Spleen (tissue), 11 donors: ENCODE measurements at regions not wholly inside any gene's neighbourhood (a gene's known extent, or its start where the extent isn't known, plus 50 kb on each side); places are given as distances from the start of the nearest gene placed in this dataset.

ENCODE experiments used
- DNase-seq: peaks from one replicate; pipeline ENCODE4 v3.0.0-alpha.2; 2020
- H3K27ac ChIP-seq, 8 donors: fragments of 200-600 bp; sonication (generic) in 7 of 8; 1 replicate in 4 of 8; 2 replicates in 4 of 8; pipeline versions ENCODE4 v1.5.0 to v1.8.0; 2016 to 2021; ENCODE audit warnings: inconsistent platforms in 4 of 8, mild to moderate bottlenecking in 4 of 8, moderate library complexity in 1 of 8
- H3K27me3 ChIP-seq, 7 donors: fragments of 200-600 bp; sonication (generic) in 6 of 7; replicated peaks in 1 of 7; 1 replicate in 4 of 7; 2 replicates in 3 of 7; pipeline versions ENCODE4 v1.5.0 to v1.8.0; 2016 to 2021; ENCODE audit warnings: inconsistent platforms in 3 of 7, mild to moderate bottlenecking in 1 of 7
- H3K36me3 ChIP-seq, 6 donors: fragments of 200-600 bp; sonication (generic) in 5 of 6; 1 replicate in 4 of 6; 2 replicates in 2 of 6; pipeline versions ENCODE4 v1.5.0 to v1.8.0; 2016 to 2021; ENCODE audit warnings: inconsistent platforms in 2 of 6
- H3K4me1 ChIP-seq, 6 donors: fragments of 200-600 bp; sonication (generic) in 5 of 6; 1 replicate in 3 of 6; 2 replicates in 3 of 6; pipeline versions ENCODE4 v1.5.0 to v1.8.0; 2016 to 2021; ENCODE audit warnings: inconsistent platforms in 3 of 6
- H3K4me3 ChIP-seq, 8 donors: fragments of 200-600 bp; sonication (generic) in 7 of 8; 1 replicate in 4 of 8; 2 replicates in 4 of 8; pipeline versions ENCODE4 v1.5.0 to v1.8.0; 2016 to 2021; ENCODE audit warnings: inconsistent platforms in 4 of 8, mild to moderate bottlenecking in 4 of 8, moderate library complexity in 2 of 8
- H3K9me3 ChIP-seq, 8 donors: fragments of 200-600 bp; sonication (generic) in 7 of 8; 1 replicate in 4 of 8; 2 replicates in 4 of 8; pipeline versions ENCODE4 v1.5.0 to v1.8.0; 2016 to 2021; ENCODE audit warnings: inconsistent platforms in 4 of 8
- CTCF ChIP-seq, 11 experiments: fragments of 200-600 bp in 7 of 11; fragments of 450-650 bp in 4 of 11; sonication (generic) in 4 of 11; IDR thresholded peaks in 8 of 11; conservative IDR thresholded peaks in 3 of 11; 1 replicate in 7 of 11; 2 replicates in 4 of 11; pipeline versions ENCODE4 v1.4.0 to v1.8.0; 2016 to 2021; ENCODE audit warnings: antibody characterized with exemption in 11 of 11, inconsistent platforms in 4 of 11, mild to moderate bottlenecking in 1 of 11
- POLR2A ChIP-seq, 3 donors: fragments of 450-650 bp; IDR thresholded peaks; one replicate each; pipeline ENCODE4 v1.5.1; 2017; ENCODE audit warnings: antibody characterized with exemption in 3 of 3, mild to moderate bottlenecking in 1 of 3
- POLR2AphosphoS5 ChIP-seq, 3 donors: sonication (generic); formaldehyde crosslinking; IDR thresholded peaks; one replicate each; pipeline ENCODE4 v1.5.1; 2017; ENCODE audit warnings: antibody characterized with exemption in 3 of 3
- WGBS, 5 donors: extraction: QIAGEN DNeasy Blood & Tissue Kit in 3 of 5; methylation state at CpG; one replicate each; pipeline versions ENCODE4 v1.1.5 to v1.1.7; 2013 to 2018; 5-methylcytosine and 5-hydroxymethylcytosine counted together
- intact Hi-C: fragments of 100-400 bp; cut with DNase I; formaldehyde crosslinking; loops from one replicate; pipeline ENCODE4 v1.15.0; 2023; ENCODE audit warnings: low total_unique reads
- donor health status: healthy with polysubstance abuse.
- donor health status: DM: no; HTN: no; CAD: no; lungs with moderate emphysema.
- donor health status: DM: no; HTN: no; CAD: no.
- donor health status: Bipolar disorder and iron deficiency.
- donor health status: healthy.
- donor health status: DM: no; HTN: no; CAD: no.
- donor health status: DM: yes; HTN: yes; CAD: no.

GRCh38 chr5:97266076-97266475 lies 83.0 kb upstream of the RIOK2 start:
- Histone ChIP-seq H3K36me3 (no peaks in the 10 kb centered on the region), H3K4me3 (no peak overlapping the region), H3K27me3 (no peaks in the 10 kb centered on the region), H3K4me1 (no peaks in the 10 kb centered on the region), H3K27ac (no peak overlapping the region), H3K9me3 (peaks cover 0 to 14% (median 4%) of the 10 kb centered on the region in 8 donors)
- no peak for DNase-seq
- TF ChIP-seq POLR2AphosphoS5 (IDR thresholded peaks at IDR 0.05) (no peak), CTCF (IDR thresholded peaks at IDR 0.05 in 8 of 11, conservative IDR thresholded peaks at IDR 0.05 in 3 of 11) (no peak), POLR2A (IDR thresholded peaks at IDR 0.05) (no peak)
- intact Hi-C loops: no loop called here

GRCh38 chr5:97266576-97266975 lies 83.5 kb upstream of the RIOK2 start:
- Histone ChIP-seq H3K4me1 (no peaks in the 10 kb centered on the region), H3K27ac (no peak overlapping the region), H3K27me3 (no peaks in the 10 kb centered on the region), H3K36me3 (no peaks in the 10 kb centered on the region), H3K9me3 (peaks cover 0 to 16% (median 8%) of the 10 kb centered on the region in 8 donors), H3K4me3 (no peak overlapping the region)
- no peak for DNase-seq
- TF ChIP-seq POLR2AphosphoS5 (IDR thresholded peaks at IDR 0.05): no peak
- intact Hi-C loops: no loop called here
- WGBS, 5 donors: 46 to 64% (median 55%) methylated on average over 5 of the region's 5 CpGs

GRCh38 chr5:97267767-97268166 lies 84.7 kb upstream of the RIOK2 start:
- 58 to 76% (median 75%) methylated on average over 3 of the region's 3 CpGs for WGBS, 5 donors
- peaks cover 4 to 23% (median 17%) of the 10 kb centered on the region in 8 donors for H3K9me3 ChIP-seq
- no peaks in the 10 kb centered on the region for H3K27me3 ChIP-seq
- TF ChIP-seq POLR2AphosphoS5 (IDR thresholded peaks at IDR 0.05) (no peak), POLR2A (IDR thresholded peaks at IDR 0.05) (no peak), CTCF (IDR thresholded peaks at IDR 0.05 in 8 of 11, conservative IDR thresholded peaks at IDR 0.05 in 3 of 11) (no peak)
- H3K4me1 ChIP-seq: no peaks in the 10 kb centered on the region
- H3K27ac ChIP-seq: no peak overlapping the region
- no peak overlapping the region for H3K4me3 ChIP-seq
- H3K36me3 ChIP-seq: no peaks in the 10 kb centered on the region
- DNase-seq: no peak
- intact Hi-C loops: no loop called here

- Histone ChIP-seq H3K4me3 (no peak overlapping the region), H3K27ac (no peak overlapping the region), H3K36me3 (no peaks in the 10 kb centered on the region), H3K9me3 (peaks cover 4 to 36% (median 18%) of the 10 kb centered on the region in 8 donors), H3K4me1 (no peaks in the 10 kb centered on the region), H3K27me3 (no peaks in the 10 kb centered on the region)
- TF ChIP-seq POLR2A (IDR thresholded peaks at IDR 0.05) (no peak), CTCF (IDR thresholded peaks at IDR 0.05 in 8 of 11, conservative IDR thresholded peaks at IDR 0.05 in 3 of 11) (no peak), POLR2AphosphoS5 (IDR thresholded peaks at IDR 0.05) (no peak)
- DNase-seq: no peak
- intact Hi-C loops: no loop called here
- 28 to 75% (median 63%) methylated on average over 3 of the region's 3 CpGs for WGBS, 5 donors
Observed at GRCh38 chr5:97276474-97277120, 93.5 kb upstream of the RIOK2 start.
